ENCODE measurements at regions not wholly inside any gene's neighbourhood (a gene's known extent, or its start where the extent isn't known, plus 50 kb on each side); places are given as distances from the start of the nearest gene placed in this dataset.
"Not testable (repeated sequence)": the region's sequence is repeated elsewhere in the genome, so short reads cannot be mapped to it uniquely, and the experiment has no call there.

DNA sequence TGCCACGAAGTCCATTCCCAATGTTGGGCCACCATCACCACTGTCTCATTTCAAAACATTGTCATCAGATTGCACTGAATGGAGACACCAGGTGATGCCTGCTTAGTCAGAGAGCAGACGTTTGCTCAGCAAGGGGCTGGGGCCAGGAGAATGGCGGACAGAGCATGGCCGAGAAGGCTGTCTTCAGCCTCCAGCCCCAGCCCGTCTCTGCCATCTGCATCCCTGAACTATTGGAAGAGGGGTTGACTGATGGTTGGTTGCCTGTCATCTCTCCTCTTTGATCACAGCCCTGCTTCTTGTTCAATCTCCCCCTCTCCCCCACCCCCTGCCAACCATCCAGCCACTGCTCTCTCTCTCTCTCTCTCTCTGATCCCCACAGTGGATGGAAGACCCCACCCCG is 140.9 kb downstream of the SHOX start:
- no peak overlapping the region for H3K4me3 ChIP-seq (ENCODE audit: low read depth, low read length)
- no peak overlapping the region for H3K27ac ChIP-seq (ENCODE audit: low read depth, low read length)
- H3K9ac ChIP-seq (ENCODE audit: low read length) = no peak overlapping the region
- H3K9me3 ChIP-seq (ENCODE audit: control insufficient read depth, insufficient read depth, low read depth, low read length) = no peaks in the 10 kb centered on the region
- peaks cover 3% of the 10 kb centered on the region; the same call in 1 of the 2 replicates for H3K27me3 ChIP-seq (ENCODE audit: control insufficient read depth, insufficient read depth, low read length)
- H3K4me1 ChIP-seq (ENCODE audit: control insufficient read depth, insufficient read depth, low read length) = peaks cover 5% of the 10 kb centered on the region; the same call in 1 of the 2 replicates
- H3K36me3 ChIP-seq (ENCODE audit: control insufficient read depth, insufficient read depth, low read length) = no peaks in the 10 kb centered on the region

DNA sequence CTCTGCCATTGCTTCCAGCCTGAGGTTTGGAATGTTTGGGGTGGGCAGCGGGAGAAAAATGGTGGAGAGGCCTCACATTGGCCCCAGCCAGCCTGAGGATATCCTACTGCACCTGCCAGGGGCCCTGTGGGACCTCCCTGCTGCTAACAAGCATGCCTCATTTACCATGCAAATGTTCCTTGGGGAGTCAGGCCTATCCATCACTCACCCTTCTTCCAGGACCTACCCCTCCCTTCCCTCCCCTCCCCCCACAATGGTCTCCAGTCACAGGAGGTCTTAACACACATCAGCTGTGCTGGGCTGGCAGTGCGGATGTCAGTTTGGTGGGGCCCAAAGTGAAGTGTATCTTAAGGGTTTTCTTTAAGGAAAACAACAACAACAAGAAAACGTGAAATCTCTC is 139.2 kb downstream of the SHOX start:
- no peaks in the 10 kb centered on the region for H3K27me3 ChIP-seq (ENCODE audit: control insufficient read depth, insufficient read depth, low read length)

DNA sequence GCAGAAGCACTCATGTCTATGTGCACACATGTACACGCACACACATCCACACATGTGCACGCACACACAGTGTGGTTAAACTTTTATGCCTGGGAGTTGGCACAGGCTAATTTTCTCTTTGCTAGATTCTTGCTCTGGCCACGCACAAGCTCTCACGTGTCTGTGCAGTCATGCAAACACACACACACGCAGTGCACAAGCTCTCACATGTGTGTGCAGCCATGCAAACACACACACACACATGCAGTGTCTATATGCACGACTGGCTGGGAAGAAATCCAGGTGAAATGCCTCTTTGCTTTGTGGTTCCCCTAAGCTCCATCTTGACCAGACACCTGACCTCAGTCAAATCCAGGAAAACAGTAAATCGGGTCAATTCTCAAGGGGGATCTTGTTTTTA is 138.0 kb downstream of the SHOX start:
- H3K9ac ChIP-seq (ENCODE audit: low read length) = no peak overlapping the region
- peaks cover 5% of the 10 kb centered on the region; the same call in 1 of the 2 replicates for H3K4me1 ChIP-seq (ENCODE audit: control insufficient read depth, insufficient read depth, low read length)
- H3K27me3 ChIP-seq (ENCODE audit: control insufficient read depth, insufficient read depth, low read length) = no peaks in the 10 kb centered on the region
- H3K36me3 ChIP-seq (ENCODE audit: control insufficient read depth, insufficient read depth, low read length) = no peaks in the 10 kb centered on the region
- no peaks in the 10 kb centered on the region for H3K9me3 ChIP-seq (ENCODE audit: control insufficient read depth, insufficient read depth, low read depth, low read length)
- no peak overlapping the region for H3K27ac ChIP-seq (ENCODE audit: low read depth, low read length)
- H3K4me3 ChIP-seq (ENCODE audit: low read depth, low read length) = no peak overlapping the region

More for the DNA sequence above, 139.2 kb downstream of the SHOX start:
- no peaks in the 10 kb centered on the region for H3K9me3 ChIP-seq (ENCODE audit: control insufficient read depth, insufficient read depth, low read depth, low read length)
- H3K27ac ChIP-seq (ENCODE audit: low read depth, low read length) = no peak overlapping the region
- peaks cover 5% of the 10 kb centered on the region; the same call in 1 of the 2 replicates for H3K4me1 ChIP-seq (ENCODE audit: control insufficient read depth, insufficient read depth, low read length)
- H3K4me3 ChIP-seq (ENCODE audit: low read depth, low read length) = no peak overlapping the region
- no peaks in the 10 kb centered on the region for H3K36me3 ChIP-seq (ENCODE audit: control insufficient read depth, insufficient read depth, low read length)
- no peak overlapping the region for H3K9ac ChIP-seq (ENCODE audit: low read length)

GRCh38 chrX:758917-759316 is 128.3 kb downstream of the SHOX start:
- no peaks in the 10 kb centered on the region for H3K4me1 ChIP-seq (ENCODE audit: control insufficient read depth, insufficient read depth, low read length)

DNA sequence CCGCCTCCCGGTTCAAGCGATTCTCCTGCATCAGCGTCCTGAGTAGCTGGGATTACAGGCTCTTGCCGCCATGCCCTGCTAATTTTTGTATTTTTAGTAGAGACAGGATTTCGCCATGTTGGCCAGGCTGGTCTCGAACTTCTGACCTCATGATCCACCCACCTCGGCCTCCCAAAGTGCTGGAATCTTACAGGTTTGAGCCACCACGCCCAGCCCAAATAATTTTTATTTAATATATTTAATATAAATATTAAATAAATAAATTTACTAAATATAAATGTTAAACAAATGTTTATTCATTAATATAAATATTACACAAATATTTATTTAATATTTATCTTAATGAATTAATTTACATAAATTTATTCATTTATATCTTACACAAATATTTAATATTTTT is 120.2 kb downstream of the SHOX start:
- Histone ChIP-seq H3K27ac (ENCODE audit: low read depth, low read length) (no peak overlapping the region), H3K27me3 (ENCODE audit: control insufficient read depth, insufficient read depth, low read length) (no peaks in the 10 kb centered on the region), H3K9ac (ENCODE audit: low read length) (no peak overlapping the region), H3K36me3 (ENCODE audit: control insufficient read depth, insufficient read depth, low read length) (no peaks in the 10 kb centered on the region), H3K9me3 (ENCODE audit: control insufficient read depth, insufficient read depth, low read depth, low read length) (no peaks in the 10 kb centered on the region), H3K4me3 (ENCODE audit: low read depth, low read length) (no peak overlapping the region), H3K4me1 (ENCODE audit: control insufficient read depth, insufficient read depth, low read length) (no peaks in the 10 kb centered on the region)

More at GRCh38 chrX:758917-759316, 128.3 kb downstream of the SHOX start:
- Histone ChIP-seq H3K9ac (ENCODE audit: low read length) (no peak overlapping the region), H3K9me3 (ENCODE audit: control insufficient read depth, insufficient read depth, low read depth, low read length) (peaks cover 3% of the 10 kb centered on the region; the same call in 1 of the 2 replicates), H3K27ac (ENCODE audit: low read depth, low read length) (no peak overlapping the region), H3K4me3 (ENCODE audit: low read depth, low read length) (no peak overlapping the region), H3K36me3 (ENCODE audit: control insufficient read depth, insufficient read depth, low read length) (no peaks in the 10 kb centered on the region), H3K27me3 (ENCODE audit: control insufficient read depth, insufficient read depth, low read length) (peaks cover 8% of the 10 kb centered on the region)

DNA sequence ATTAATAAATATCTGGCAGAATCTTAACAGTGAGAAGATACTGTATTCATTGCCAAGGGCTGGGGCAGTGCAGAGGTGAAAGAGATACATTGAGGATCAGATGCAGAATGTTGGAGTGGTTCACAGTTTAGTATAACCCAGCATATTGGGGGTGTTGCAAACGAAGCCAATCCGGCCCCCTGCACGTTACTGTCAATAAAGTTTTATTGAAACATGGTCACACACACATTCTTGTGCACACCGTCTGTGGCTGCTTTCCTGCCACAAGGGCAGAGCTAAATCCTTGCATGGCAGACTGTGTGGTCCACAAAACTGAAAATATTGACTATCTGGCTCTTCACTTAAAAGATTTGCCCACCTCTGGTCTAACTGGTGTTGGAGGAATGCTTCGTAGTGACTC is 119.7 kb downstream of the SHOX start:
- Histone ChIP-seq H3K27me3 (ENCODE audit: control insufficient read depth, insufficient read depth, low read length) (no peaks in the 10 kb centered on the region), H3K4me1 (ENCODE audit: control insufficient read depth, insufficient read depth, low read length) (no peaks in the 10 kb centered on the region), H3K9ac (ENCODE audit: low read length) (no peak overlapping the region), H3K27ac (ENCODE audit: low read depth, low read length) (no peak overlapping the region), H3K9me3 (ENCODE audit: control insufficient read depth, insufficient read depth, low read depth, low read length) (no peaks in the 10 kb centered on the region), H3K4me3 (ENCODE audit: low read depth, low read length) (no peak overlapping the region), H3K36me3 (ENCODE audit: control insufficient read depth, insufficient read depth, low read length) (no peaks in the 10 kb centered on the region)

- Histone ChIP-seq H3K36me3 (ENCODE audit: control insufficient read depth, insufficient read depth, low read length) (no peaks in the 10 kb centered on the region), H3K27ac (ENCODE audit: low read depth, low read length) (no peak overlapping the region), H3K9ac (ENCODE audit: low read length) (no peak overlapping the region), H3K4me3 (ENCODE audit: low read depth, low read length) (no peak overlapping the region), H3K27me3 (ENCODE audit: control insufficient read depth, insufficient read depth, low read length) (no peaks in the 10 kb centered on the region), H3K9me3 (ENCODE audit: control insufficient read depth, insufficient read depth, low read depth, low read length) (no peaks in the 10 kb centered on the region), H3K4me1 (ENCODE audit: control insufficient read depth, insufficient read depth, low read length) (no peaks in the 10 kb centered on the region)
Measured at GRCh38 chrX:747176-747575, 116.6 kb downstream of the SHOX start.

DNA sequence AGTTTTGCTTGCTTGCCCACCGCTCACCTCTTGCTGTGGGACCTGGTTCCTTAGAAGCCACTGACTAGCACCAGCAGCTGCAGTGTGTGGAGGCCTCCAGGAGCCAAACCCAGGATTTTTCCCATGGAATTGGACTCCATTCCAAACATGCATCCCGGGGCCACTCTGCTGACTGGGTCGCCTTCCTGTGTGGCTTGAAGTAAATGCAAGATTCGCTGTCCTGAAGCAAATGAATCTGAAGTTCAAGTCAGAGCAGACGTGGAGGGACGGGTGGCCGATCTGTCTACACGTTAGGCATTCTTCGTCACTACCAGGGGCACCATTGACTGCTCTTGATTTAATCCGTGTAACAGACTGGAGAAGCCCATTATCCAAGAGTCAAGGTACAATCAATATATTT is 109.0 kb downstream of the SHOX start:
- 0 out of 2 replicates have a peak, but pooled peaks cover 3% of the 10 kb centered on the region for H3K9me3 ChIP-seq (ENCODE audit: control insufficient read depth, insufficient read depth, low read depth, low read length)
- 0 out of 2 replicates have a peak, but pooled peaks cover 2% of the 10 kb centered on the region for H3K27me3 ChIP-seq (ENCODE audit: control insufficient read depth, insufficient read depth, low read length)

GRCh38 chrX:737021-737420 is 106.4 kb downstream of the SHOX start:
- not testable (repeated sequence) for H3K27ac ChIP-seq (ENCODE audit: low read depth, low read length); H3K4me3 ChIP-seq (ENCODE audit: low read depth, low read length); H3K9ac ChIP-seq (ENCODE audit: low read length); H3K27me3 ChIP-seq (ENCODE audit: control insufficient read depth, insufficient read depth, low read length); H3K4me1 ChIP-seq (ENCODE audit: control insufficient read depth, insufficient read depth, low read length); H3K9me3 ChIP-seq (ENCODE audit: control insufficient read depth, insufficient read depth, low read depth, low read length); H3K36me3 ChIP-seq (ENCODE audit: control insufficient read depth, insufficient read depth, low read length)

More for the DNA sequence above, 109.0 kb downstream of the SHOX start:
- H3K4me3 ChIP-seq (ENCODE audit: low read depth, low read length) = no peak overlapping the region
- H3K27ac ChIP-seq (ENCODE audit: low read depth, low read length) = no peak overlapping the region
- no peaks in the 10 kb centered on the region for H3K36me3 ChIP-seq (ENCODE audit: control insufficient read depth, insufficient read depth, low read length)
- no peaks in the 10 kb centered on the region for H3K4me1 ChIP-seq (ENCODE audit: control insufficient read depth, insufficient read depth, low read length)
- no peak overlapping the region for H3K9ac ChIP-seq (ENCODE audit: low read length)

- Histone ChIP-seq H3K4me1 (ENCODE audit: control insufficient read depth, insufficient read depth, low read length) (no peaks in the 10 kb centered on the region), H3K9me3 (ENCODE audit: control insufficient read depth, insufficient read depth, low read depth, low read length) (0 out of 2 replicates have a peak, but pooled peaks cover 3% of the 10 kb centered on the region), H3K9ac (ENCODE audit: low read length) (no peak overlapping the region), H3K27me3 (ENCODE audit: control insufficient read depth, insufficient read depth, low read length) (0 out of 2 replicates have a peak, but pooled peaks cover 2% of the 10 kb centered on the region), H3K27ac (ENCODE audit: low read depth, low read length) (no peak overlapping the region), H3K4me3 (ENCODE audit: low read depth, low read length) (no peak overlapping the region), H3K36me3 (ENCODE audit: control insufficient read depth, insufficient read depth, low read length) (no peaks in the 10 kb centered on the region)
Measured at GRCh38 chrX:734362-734761, 103.8 kb downstream of the SHOX start.

GRCh38 chrX:733961-734360 is 103.4 kb downstream of the SHOX start:
- 0 out of 2 replicates have a peak, but pooled peaks cover 3% of the 10 kb centered on the region for H3K9me3 ChIP-seq (ENCODE audit: control insufficient read depth, insufficient read depth, low read depth, low read length)
- H3K27me3 ChIP-seq (ENCODE audit: control insufficient read depth, insufficient read depth, low read length) = 0 out of 2 replicates have a peak, but pooled peaks cover 2% of the 10 kb centered on the region
- no peak overlapping the region for H3K27ac ChIP-seq (ENCODE audit: low read depth, low read length)
- H3K9ac ChIP-seq (ENCODE audit: low read length) = no peak overlapping the region
- H3K4me3 ChIP-seq (ENCODE audit: low read depth, low read length) = no peak overlapping the region
- H3K4me1 ChIP-seq (ENCODE audit: control insufficient read depth, insufficient read depth, low read length) = no peaks in the 10 kb centered on the region
- H3K36me3 ChIP-seq (ENCODE audit: control insufficient read depth, insufficient read depth, low read length) = no peaks in the 10 kb centered on the region
